ENCODE measurements at regions not wholly inside any gene's neighbourhood (a gene's known extent, or its start where the extent isn't known, plus 50 kb on each side); places are given as distances from the start of the nearest gene placed in this dataset.

- Histone ChIP-seq H3K9me3 (ENCODE audit: low read length) (no peaks in the 10 kb centered on the region), H3K36me3 (ENCODE audit: low read depth, low read length) (no peaks in the 10 kb centered on the region), H3K4me2 (ENCODE audit: low read length) (no peak overlapping the region), H3K27me3 (ENCODE audit: low read length) (no peaks in the 10 kb centered on the region), H3K9ac (ENCODE audit: low read length) (no peak overlapping the region), H3K9me2 (replicated peaks; ENCODE audit: low read length) (no peaks in the 10 kb centered on the region), H4K20me1 (ENCODE audit: low read length) (no peaks in the 10 kb centered on the region), H3K79me2 (ENCODE audit: low read length) (no peaks in the 10 kb centered on the region), H3K4me3 (ENCODE audit: low read length) (no peak overlapping the region), H2AFZ (ENCODE audit: low read length) (no peak overlapping the region), H3F3A (ENCODE audit: low read length, unreplicated experiment) (no peaks in the 10 kb centered on the region), H3K4me1 (ENCODE audit: insufficient read depth, low read length) (no peaks in the 10 kb centered on the region), H3K27ac (ENCODE audit: low read length) (no peak overlapping the region)
- ATAC-seq (no peak), DNase-seq (no peak)
- intact Hi-C loops (cut with micrococcal nuclease) = no loop called here
- ChIA-PET POLR2A (ENCODE audit: unreplicated experiment) (no interaction called here), CTCF (no interaction called here)
- BruUV-seq (replicated peaks) = no TSS peak
- TF ChIP-seq EZH2phosphoT487 (IDR thresholded peaks at IDR 0.05; ENCODE audit: borderline replicate concordance, low read length) (no peak), CTCF (conservative IDR thresholded peaks at IDR 0.05; ENCODE audit: low read depth, low read length) (no peak), EZH2 (IDR thresholded peaks at IDR 0.05; ENCODE audit: low read length, unreplicated experiment) (no peak)
Measured at GRCh38 chr6:92538926-92539325, 880.4 kb downstream of the EPHA7 start.

GRCh38 chr6:92538275-92538674 lies 881.1 kb downstream of the EPHA7 start:
- Histone ChIP-seq H3K9me2 (replicated peaks; ENCODE audit: low read length) (no peaks in the 10 kb centered on the region), H3K79me2 (ENCODE audit: low read length) (no peaks in the 10 kb centered on the region), H3K27me3 (ENCODE audit: low read length) (no peaks in the 10 kb centered on the region), H3K9ac (ENCODE audit: low read length) (no peak overlapping the region), H3K4me3 (ENCODE audit: low read length) (no peak overlapping the region), H4K20me1 (ENCODE audit: low read length) (no peaks in the 10 kb centered on the region), H3K9me3 (ENCODE audit: low read length) (no peaks in the 10 kb centered on the region), H3K27ac (ENCODE audit: low read length) (no peak overlapping the region), H2AFZ (ENCODE audit: low read length) (no peak overlapping the region), H3F3A (ENCODE audit: low read length, unreplicated experiment) (no peaks in the 10 kb centered on the region), H3K36me3 (ENCODE audit: low read depth, low read length) (no peaks in the 10 kb centered on the region), H3K4me1 (ENCODE audit: insufficient read depth, low read length) (no peaks in the 10 kb centered on the region), H3K4me2 (ENCODE audit: low read length) (no peak overlapping the region)
- CTCF ChIA-PET = no interaction called here
- intact Hi-C loops (cut with micrococcal nuclease) = no loop called here
- DNase-seq (no peak), ATAC-seq (no peak)
- POLR2A ChIA-PET (ENCODE audit: unreplicated experiment) = no interaction called here
- TF ChIP-seq CTCF (conservative IDR thresholded peaks at IDR 0.05; ENCODE audit: low read depth, low read length) (no peak), EZH2phosphoT487 (IDR thresholded peaks at IDR 0.05; ENCODE audit: borderline replicate concordance, low read length) (no peak), EZH2 (IDR thresholded peaks at IDR 0.05; ENCODE audit: low read length, unreplicated experiment) (no peak)
- no TSS peak for BruUV-seq (replicated peaks)

- Histone ChIP-seq H4K20me1 (ENCODE audit: low read length) (no peaks in the 10 kb centered on the region), H3K4me1 (ENCODE audit: insufficient read depth, low read length) (no peaks in the 10 kb centered on the region), H2AFZ (ENCODE audit: low read length) (no peak overlapping the region), H3K4me2 (ENCODE audit: low read length) (no peak overlapping the region), H3K27me3 (ENCODE audit: low read length) (no peaks in the 10 kb centered on the region), H3K4me3 (ENCODE audit: low read length) (no peak overlapping the region), H3F3A (ENCODE audit: low read length, unreplicated experiment) (no peaks in the 10 kb centered on the region), H3K9me2 (replicated peaks; ENCODE audit: low read length) (no peaks in the 10 kb centered on the region), H3K36me3 (ENCODE audit: low read depth, low read length) (no peaks in the 10 kb centered on the region), H3K79me2 (ENCODE audit: low read length) (no peaks in the 10 kb centered on the region), H3K9me3 (ENCODE audit: low read length) (no peaks in the 10 kb centered on the region), H3K9ac (ENCODE audit: low read length) (no peak overlapping the region), H3K27ac (ENCODE audit: low read length) (no peak overlapping the region)
- ChIA-PET POLR2A (ENCODE audit: unreplicated experiment) (no interaction called here), CTCF (no interaction called here)
- intact Hi-C loops (cut with micrococcal nuclease) = no loop called here
- no peak for TF ChIP-seq CTCF (conservative IDR thresholded peaks at IDR 0.05; ENCODE audit: low read depth, low read length)
- DNase-seq (no peak), ATAC-seq (no peak)
- BruUV-seq (replicated peaks) = no TSS peak
Measured at GRCh38 chr6:92534109-92534508, 885.2 kb downstream of the EPHA7 start.

Data from PC-3 (cell line).